HT-29 (cell line): ENCODE measurements at regions not wholly inside any gene's neighbourhood (a gene's known extent, or its start where the extent isn't known, plus 50 kb on each side); places are given as distances from the start of the nearest gene placed in this dataset.

Experiments used
- DNase-seq: peaks from one replicate; pipeline ENCODE4 v3.0.0-alpha.2; 2015; ENCODE audit warnings: low spot score

DNA sequence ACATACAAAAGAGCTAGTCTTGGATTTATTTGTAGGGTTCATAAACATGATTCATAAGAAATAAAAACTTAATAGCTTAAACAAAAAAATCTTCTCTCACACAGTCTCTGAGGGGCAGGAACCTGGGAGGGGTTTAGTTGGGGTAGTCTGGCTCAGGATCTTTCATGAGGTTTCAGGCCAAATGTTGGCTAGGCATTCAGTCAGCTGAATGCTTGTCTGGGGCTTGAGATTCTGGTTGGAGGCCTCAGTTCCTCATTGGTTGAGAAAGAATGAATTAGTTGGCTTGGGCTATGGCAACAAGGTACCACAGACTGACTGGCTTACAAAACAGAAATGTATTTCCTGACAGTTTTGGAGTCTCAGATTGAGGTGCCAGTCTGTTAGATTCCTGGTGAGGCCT, 74.3 kb downstream of the ANKRD7 start:
- no peak for DNase-seq

DNA sequence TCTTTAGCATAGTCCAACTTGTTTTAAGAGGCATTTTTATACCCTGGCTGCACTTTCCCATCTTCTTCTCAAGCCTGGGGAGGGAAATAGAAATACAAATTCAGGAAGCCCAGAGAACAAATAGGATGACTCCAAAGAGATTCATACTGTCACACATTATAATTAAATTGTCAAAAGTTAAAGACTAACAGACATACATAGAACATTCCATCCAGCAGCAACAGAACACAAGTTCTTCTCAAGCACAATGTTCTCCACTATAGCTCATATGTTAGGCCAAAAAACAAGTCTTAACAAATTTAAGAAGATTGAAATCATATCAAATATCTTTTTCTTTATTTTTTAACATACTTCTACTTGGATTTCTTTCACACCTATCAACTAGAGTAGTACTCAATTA, 75.7 kb downstream of the ANKRD7 start:
- DNase-seq, result no peak

DNA sequence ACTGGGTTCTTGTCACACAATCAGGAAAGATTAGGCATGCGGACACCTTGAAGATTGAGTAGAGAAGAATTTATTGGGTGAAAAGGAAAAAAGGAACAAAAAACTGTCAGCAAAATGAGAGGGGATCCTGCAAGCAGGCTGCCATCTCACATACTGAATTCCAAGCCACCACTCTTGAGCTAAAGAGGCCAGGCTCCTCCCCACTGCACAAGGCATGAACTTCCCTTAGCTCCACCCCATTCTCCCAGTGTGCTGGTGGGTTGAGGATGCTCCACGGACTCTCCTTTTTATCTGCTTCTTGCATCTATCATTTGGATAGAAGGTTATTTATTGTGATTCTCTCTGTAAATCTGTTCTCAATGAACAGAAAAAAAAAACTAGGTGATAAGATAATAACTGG, 79.6 kb downstream of the ANKRD7 start:
- no peak for DNase-seq

DNA sequence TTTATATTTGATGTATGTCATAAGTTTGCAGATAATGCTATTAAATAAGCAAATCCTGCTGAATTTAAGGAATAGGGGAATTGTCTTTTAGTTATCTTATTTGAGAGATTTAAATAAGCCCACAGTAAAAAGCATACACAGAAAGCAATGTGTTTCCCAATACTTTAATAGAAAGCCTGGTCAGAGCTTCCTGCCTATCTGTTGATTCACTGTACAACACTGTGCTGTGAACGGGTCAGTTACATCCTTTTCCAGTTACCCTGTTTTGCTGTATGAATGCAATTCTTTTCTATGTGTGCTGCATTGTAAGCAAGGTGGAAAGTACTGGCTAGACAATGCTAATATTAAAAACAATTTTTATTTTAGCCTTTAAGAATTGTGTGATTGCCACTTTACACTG, 81.2 kb downstream of the ANKRD7 start:
- no peak for DNase-seq

DNA sequence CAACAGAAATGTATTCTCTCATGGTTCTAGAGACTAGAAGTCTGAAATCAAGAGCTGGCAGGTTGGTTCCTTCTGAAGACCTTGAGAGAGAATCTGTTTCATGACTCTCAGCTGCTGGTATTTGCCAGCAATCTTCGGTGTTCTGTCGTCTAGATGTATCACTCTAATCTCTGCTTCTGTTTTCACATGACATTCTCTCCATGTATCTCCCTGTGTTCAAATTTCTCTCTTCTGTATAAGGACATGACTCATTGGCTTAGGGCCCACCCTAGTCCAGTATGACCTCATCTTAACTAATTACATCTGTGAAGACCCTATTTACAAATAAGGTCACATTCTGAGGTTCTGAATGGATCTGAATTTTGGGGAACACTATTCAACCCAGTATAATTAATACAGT, 82.3 kb downstream of the ANKRD7 start:
- DNase-seq, result no peak

DNA sequence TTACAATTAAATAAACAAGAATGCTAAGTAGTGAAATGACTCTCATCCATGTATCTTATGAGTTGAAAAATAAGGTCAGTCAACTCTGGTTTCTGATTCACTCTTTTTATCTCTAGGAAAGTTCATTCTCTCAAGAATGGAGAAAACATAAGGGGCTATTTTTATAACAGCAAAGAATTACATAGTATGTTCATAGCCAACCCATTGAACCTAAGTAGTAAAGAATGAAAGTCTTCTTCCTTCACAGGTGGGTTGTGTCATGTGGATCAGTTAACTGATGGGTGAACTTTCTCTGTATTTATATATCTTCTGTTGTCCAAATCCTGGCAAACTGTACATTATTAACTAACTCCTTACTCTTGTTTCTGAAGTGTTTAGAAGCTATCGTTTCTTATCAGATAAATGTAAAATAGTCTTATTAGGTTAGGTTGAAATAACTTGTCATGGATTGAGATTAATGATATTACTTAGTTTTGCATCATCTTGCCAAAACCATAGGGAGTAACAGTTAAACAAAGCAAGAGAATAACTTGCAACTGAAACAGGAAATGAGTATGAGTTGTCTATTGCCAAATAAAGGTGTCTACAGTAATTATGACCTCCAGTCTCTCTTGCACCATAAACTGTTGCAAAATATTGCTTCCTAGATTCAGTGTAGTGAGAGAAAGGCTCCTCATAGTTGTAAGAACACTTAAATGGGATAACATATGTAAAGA, 86.8 kb downstream of the ANKRD7 start:
- DNase-seq, result no peak

DNA sequence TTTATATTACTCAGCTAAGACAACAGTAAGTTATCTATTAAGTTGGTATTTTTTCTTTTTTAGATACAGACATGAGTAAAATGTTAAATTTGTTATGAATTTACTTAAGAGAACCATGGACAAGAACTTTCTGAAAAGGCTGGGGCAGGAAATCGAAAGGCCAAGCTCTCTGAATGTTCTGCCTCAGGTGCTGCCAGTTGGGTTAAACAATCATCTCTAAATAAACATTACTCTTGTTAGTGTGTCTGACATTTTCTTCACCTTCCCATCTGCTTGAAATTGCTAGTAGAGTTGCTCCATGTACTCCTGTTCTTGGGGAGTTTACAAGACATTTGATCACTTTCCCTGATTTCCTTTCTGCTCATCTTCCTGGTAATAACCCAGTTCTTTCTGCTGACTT, 87.5 kb downstream of the ANKRD7 start:
- DNase-seq, result no peak

DNA sequence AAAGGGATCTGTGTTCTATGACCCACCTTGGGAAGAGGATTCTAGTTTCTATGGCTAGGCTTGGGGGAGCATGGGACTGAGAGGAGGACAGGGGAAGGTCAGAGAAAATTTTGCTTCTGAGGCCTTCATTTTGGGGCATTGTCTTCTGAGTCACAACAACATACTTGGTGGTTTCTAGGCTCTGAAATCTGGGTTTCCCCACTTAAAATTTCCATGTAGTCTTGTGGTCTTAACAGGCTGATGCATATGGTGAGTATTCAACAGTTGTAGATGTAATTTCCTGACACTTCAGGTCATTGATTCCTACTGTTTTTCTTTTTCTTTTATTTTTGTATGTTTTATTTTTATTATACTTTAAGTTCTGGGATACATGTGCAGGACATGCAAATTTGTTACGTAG, 88.5 kb downstream of the ANKRD7 start:
- no peak for DNase-seq

DNA sequence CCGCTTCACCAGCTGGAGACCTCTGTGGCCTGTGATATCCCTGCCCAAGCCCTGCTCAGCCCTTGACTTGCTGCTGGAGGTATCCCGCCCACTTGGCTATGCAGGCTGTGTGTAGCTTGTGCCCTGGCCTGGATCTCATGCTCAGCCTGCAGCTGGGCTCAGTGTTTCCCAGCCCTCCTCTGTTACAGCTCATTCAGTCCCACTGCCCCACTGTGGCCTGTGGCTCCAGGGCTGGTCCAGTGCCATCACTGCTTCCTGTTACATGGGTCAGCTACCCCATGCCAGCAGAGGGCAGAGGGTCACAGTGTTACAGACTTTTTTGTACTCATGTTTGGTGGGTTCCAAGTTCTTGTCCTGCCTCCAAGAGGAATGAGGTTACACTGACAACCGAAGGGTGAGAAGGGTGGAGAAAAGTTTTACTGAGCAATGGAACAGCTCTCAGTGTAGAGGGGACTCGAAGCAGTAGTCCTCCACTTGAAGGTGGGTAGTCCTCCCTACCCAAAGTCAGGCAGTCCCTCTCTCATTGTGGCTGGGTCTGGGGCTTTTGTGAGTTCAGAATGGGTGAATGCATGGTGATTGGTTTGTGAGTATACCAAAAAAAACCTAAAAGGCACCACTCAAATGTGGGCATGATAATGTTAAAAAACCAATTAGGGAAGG, 100.4 kb downstream of the ANKRD7 start:
- no peak for DNase-seq

DNA sequence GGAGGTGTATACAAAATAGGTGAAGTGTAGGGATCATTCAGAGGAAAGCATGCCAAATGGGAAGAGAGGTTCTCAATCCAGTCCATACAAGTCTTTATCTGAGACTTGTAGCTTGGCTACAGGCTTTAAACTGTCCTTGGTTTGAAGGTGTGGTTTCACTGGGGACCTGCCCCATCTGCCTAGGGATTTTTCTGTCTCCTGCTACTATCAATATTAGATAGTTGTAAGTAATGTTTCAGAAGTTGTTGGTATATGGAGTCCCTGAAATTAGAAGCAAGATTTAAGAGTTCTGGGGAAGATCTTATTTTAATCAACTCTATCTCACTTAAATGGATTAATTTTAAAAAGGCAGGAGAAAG, 100.9 kb downstream of the ANKRD7 start:
- DNase-seq, result no peak

DNA sequence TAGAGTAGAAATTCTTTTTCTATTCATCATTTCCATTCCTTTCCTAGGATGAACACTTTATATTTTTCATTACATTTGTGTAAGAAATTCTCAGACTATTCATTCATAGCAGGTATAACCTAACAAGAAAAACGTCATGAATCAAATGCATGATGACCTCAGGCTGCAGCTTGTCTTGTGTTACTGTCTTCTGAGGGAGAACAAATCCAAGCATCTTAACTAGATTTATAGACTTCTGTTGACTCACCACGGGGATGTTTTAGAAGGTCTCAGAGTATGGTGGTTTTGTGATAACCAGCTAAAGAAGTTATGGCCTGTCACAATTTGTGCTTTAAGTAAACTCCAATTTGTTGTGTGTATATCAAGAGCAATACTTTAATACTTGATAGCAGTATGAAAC, 102.7 kb downstream of the ANKRD7 start:
- DNase-seq, result no peak

DNA sequence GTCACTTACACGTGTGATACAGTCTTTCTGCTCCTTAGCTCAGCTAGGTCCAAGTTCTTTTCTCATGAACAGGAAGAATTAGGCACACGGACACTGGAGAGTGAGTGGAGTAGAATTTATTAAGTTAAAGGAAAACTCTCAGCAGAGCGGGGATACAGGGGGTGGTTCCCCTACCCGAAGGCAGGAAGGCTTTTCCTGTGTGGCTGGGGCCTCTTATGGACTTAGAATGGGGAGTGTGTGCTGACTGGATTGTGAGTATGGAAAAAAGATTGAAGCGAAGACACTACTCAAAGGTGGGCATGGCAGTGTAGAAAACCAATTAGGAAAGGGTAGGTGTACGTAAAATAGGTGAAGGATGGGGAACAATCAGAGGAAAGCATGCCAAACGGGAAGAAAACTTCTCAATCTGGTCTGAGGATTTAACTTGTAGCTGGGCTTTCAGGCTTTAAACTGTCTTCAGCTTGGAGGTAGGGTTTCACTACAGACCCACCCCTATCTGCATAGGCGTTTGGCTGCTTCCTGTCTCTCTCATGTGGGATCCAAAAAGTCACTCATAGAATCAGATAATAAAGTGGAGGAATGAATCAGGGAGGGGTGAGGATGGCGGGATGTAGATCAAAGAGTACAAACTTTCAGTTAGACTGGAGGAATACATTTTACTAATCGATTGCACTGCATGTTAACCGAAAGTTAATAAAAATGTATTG, 104.2 kb downstream of the ANKRD7 start:
- no peak for DNase-seq

DNA sequence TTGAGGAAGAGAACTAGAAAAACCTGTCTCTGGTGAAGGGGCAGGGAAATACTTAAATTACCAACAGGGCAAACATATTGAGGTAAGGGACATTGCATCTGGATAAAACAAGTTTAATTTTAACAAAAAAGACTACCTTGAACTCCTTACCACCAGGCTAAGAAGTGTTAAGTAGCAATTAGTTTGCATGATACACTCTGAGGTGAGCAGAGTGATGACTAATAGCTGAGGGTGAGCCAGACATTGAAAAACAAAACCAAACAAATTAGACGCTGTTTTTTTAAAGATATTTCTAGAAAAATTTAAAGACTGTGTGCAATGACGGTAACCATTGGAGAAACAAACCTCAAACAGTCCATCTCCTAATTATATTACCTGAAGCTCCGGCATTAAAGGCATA, 105.9 kb downstream of the ANKRD7 start:
- no peak for DNase-seq

DNA sequence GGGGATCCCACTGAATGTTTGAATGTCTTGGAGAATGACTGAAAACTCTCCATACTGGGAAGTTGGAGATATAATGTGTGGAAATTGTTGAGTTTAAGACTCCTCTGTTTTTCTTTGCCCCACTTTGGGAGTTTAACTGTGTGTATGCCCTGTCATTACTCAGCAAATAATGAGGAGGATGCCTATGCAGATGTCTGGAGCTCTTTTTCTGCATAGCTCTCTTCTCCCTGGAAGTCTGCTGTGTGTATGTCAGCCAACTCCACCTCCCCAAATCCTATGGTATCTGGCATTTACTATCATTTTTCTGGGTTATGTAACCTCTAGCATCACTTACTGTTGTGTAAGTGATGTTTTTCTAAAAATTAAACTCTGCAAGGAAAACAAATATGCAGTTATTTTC, 122.2 kb downstream of the ANKRD7 start:
- DNase-seq, result no peak

DNA sequence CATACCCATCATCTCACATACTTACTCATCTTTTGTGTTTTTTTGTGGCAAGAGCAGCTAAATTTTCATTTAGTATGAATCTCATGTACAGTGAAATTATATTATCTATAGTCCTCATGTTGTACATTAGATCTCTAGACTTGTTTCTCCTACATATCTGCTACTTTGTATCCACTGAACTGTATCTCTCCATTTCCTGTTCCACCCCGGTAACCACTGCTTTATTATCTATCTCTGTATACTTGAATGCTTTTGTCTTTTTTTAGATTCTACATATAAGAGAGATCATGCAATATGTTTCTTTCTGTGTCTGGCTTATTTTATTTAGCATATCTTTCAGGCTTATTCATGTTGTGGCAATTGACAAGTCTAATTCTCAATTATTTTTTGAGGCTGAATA, 125.1 kb downstream of the ANKRD7 start:
- no peak for DNase-seq

DNA sequence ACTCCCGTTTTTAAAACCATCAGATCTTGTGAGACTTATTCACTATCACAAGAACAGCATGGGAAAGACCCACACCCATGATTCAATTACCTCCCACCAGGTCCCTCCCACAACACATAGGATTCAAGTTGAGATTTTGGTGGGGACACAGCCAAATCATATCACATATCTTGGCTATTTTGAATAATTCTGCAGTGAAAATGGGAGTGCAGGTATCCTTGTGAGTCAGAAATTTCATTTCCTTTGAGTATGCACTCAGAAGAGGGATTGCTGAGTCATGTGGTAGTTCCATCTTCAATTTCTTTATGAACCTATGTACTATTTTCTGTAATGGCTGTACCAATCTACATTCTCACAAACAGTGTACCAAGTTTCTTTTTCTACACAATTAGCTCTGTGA, 125.8 kb downstream of the ANKRD7 start:
- DNase-seq, result no peak

DNA sequence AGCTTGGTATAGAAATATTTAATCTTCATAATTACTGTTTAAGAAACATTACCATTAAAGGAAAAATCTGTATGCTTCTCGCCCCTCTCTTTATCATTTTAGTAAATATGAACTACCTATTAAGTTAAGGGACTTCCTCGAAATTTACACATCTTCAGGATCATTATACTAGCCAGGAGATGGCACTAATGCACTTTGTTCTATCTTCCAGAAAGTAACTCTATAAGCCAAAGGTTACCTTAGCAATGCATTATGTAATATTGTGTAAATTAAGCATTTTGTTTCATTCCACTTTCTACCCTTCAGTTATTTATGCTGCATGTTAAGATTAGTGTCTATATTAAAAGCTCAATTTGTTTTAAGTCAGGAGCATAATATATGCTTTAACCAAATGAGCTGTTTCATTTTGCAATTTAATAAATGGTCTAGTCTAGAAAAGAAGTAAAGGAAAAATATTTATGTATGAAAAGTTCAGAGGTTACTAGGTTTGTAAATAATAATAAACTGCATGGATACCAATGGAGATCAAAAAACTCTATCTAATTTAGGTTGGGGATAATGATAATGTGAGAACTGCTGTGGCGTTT, 128.5 kb downstream of the ANKRD7 start:
- DNase-seq, result peak; percentile 63

DNA sequence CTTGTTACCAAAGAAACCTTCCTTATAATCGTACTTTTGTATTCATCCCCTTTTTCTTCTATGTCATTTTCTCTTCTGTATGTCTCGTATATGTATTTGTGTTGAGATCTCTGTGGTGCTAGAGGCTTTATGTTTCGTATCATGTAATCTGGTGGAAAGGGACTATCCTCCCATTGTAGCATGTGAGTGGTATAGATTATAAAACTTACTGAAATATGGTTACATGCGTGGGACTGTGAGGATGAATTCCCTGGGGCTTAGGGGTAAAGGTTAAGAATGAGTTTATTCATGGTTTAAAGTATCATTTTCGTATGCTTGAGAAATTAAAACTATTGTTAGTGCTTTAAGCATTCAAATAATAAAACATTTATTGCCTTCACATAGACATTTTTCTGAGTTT, 141.9 kb downstream of the ANKRD7 start:
- DNase-seq, result no peak

DNA sequence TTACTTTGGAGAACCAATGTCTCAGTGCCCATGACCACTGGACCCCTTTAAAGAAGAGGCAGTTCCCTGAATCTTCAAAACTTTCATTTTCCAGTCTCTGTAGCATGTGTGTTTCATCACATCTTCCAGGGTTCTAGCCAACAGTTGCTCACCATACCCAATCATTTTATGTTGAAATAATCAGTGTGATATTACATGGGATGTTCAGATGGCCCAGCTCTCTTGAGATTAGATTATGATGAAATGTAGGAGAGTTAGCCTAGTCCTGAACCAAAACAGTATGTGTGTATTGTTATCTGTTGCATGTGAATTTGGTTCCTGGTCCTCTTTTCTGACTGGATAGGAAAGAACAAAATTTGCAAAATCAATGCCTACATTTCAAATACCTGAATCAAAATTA, 144.5 kb downstream of the ANKRD7 start:
- no peak for DNase-seq

DNA sequence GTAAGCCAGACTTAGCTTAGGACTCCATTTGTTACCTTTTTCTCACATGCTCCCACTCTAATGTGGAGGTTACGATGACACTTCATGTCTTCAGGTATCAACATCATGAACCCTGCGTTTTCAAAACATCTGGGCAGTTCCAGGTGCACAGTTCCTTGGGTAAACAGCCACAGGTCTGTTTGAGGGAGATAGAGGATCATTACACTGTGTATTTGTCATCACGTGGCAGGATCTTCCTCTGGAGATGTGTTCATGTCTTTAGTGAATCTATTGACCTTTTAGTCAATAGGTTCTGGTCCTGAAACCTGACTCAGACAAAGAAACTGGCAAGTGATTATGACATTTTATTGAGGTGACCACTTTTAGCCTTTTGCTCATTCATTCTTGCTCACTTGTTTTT, 145.5 kb downstream of the ANKRD7 start:
- no peak for DNase-seq

DNA sequence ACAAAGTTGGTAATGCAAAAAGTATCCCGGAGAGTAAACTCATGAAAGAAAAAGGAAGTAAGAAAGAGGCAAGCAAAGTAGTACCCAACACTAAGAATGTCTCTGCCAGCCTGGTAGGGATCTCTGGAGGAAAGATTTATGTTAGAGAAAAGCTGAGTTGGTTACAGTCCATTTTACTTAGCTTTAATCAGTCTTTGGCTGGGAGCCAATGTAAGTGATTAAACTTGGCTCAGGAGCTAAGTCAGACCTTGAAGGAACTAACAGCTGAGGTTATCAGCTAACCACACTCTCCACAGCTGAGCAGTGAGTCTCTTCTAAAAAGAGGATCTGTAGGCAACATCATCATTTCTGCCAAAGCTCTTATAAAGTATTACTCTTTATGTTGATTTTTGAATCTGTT, 148.0 kb downstream of the ANKRD7 start:
- DNase-seq, result peak; percentile 12

DNA sequence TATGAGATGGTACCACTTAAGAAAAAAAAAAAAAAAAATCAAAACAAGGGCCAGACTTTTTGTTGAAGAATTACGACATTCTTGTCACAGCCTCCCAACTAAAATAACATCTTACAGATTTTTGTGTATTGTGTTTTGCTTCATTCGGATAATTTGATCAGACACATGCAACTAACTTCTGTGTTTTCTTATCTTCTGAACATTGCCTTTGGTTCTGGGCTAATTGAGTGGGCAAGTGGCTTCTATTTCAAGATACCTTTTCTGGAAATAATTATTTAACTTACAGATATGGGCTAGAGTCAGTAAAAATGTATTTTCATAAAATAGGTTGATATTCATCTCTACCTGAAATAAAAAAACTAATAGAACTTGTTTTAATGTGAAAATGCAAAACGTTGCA, 165.1 kb downstream of the ANKRD7 start:
- no peak for DNase-seq

DNA sequence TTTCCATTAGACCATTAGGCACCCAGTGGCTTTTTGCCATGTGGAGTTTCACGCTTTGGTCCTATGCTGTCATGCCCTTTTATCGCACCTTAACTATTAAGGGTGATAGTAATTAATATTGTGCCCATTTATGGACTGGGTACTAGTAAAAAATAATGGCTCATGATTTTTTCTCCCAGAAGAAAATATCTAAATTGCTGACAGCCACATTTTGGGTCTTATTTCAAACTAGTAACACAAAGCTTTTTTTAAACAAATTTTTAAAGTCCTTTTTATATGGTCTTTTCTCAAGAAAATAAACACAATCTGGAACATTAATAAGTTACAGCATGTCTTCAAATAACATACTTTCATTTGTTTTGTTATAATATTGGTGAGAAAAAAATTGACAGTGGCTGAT, 179.7 kb downstream of the ANKRD7 start:
- DNase-seq, result no peak
